Kidney epithelial cell (primary cell): ENCODE measurements at regions not wholly inside any gene's neighbourhood (a gene's known extent, or its start where the extent isn't known, plus 50 kb on each side); places are given as distances from the start of the nearest gene placed in this dataset.

ENCODE experiments used
- DNase-seq: peaks from one replicate; pipeline ENCODE4 v3.0.0-alpha.2; 2010; ENCODE audit warnings: low read depth
- H3K27me3 ChIP-seq: 2 replicates; pipeline ENCODE4 v1.6.0; 2011; ENCODE audit warnings: low read length; ENCODE audit not compliant: control insufficient read depth, insufficient read depth
- H3K36me3 ChIP-seq: 2 replicates; pipeline ENCODE4 v1.5.1; 2011; ENCODE audit warnings: low read length; ENCODE audit not compliant: control insufficient read depth, insufficient read depth
- H3K4me3 ChIP-seq: 2 replicates; pipeline ENCODE4 v1.5.1; 2011; ENCODE audit warnings: low read depth, mild to moderate bottlenecking, control low read depth, low read length
- CTCF ChIP-seq: IDR thresholded peaks from 2 replicates; pipeline ENCODE4 v1.5.1; 2011; ENCODE audit warnings: mild to moderate bottlenecking, moderate library complexity, low read length, control low read depth, inconsistent platforms; ENCODE audit not compliant: insufficient read depth, poor library complexity, severe bottlenecking

GRCh38 chr20:19807946-19808330, 49.9 kb downstream of the RIN2 start:
- no peak for TF ChIP-seq CTCF
- Histone ChIP-seq H3K4me3 (no peak overlapping the region), H3K27me3 (no peaks in the 10 kb centered on the region), H3K36me3 (no peaks in the 10 kb centered on the region)
- no peak for DNase-seq

- H3K4me3 ChIP-seq, result no peak overlapping the region
- H3K36me3 ChIP-seq, result no peaks in the 10 kb centered on the region
- no peak for TF ChIP-seq CTCF
- H3K27me3 ChIP-seq, result no peaks in the 10 kb centered on the region
- no peak for DNase-seq
Measured at GRCh38 chr20:19808498-19808897, 50.4 kb downstream of the RIN2 start.

GRCh38 chr20:19809505-19809904, 51.4 kb downstream of the RIN2 start:
- no peak for DNase-seq
- no peak for TF ChIP-seq CTCF
- Histone ChIP-seq H3K36me3 (no peaks in the 10 kb centered on the region), H3K27me3 (no peaks in the 10 kb centered on the region), H3K4me3 (no peak overlapping the region)

GRCh38 chr20:19811231-19811630, 53.2 kb downstream of the RIN2 start:
- no peak for DNase-seq
- no peak overlapping the region for H3K4me3 ChIP-seq
- TF ChIP-seq CTCF, result no peak

GRCh38 chr20:19812056-19812455, 54.0 kb downstream of the RIN2 start:
- TF ChIP-seq CTCF, result no peak
- H3K36me3 ChIP-seq, result no peaks in the 10 kb centered on the region
- no peak overlapping the region for H3K4me3 ChIP-seq
- H3K27me3 ChIP-seq, result no peaks in the 10 kb centered on the region
- no peak for DNase-seq

More at GRCh38 chr20:19811231-19811630, 53.2 kb downstream of the RIN2 start:
- H3K27me3 ChIP-seq, result no peaks in the 10 kb centered on the region
- no peaks in the 10 kb centered on the region for H3K36me3 ChIP-seq

GRCh38 chr20:19812696-19813095, 54.6 kb downstream of the RIN2 start:
- Histone ChIP-seq H3K36me3 (no peaks in the 10 kb centered on the region), H3K4me3 (no peak overlapping the region), H3K27me3 (no peaks in the 10 kb centered on the region)
- no peak for DNase-seq
- TF ChIP-seq CTCF, result no peak
